H9 (cell line): ENCODE measurements at regions not wholly inside any gene's neighbourhood (a gene's known extent, or its start where the extent isn't known, plus 50 kb on each side); places are given as distances from the start of the nearest gene placed in this dataset.

Experiments used
- DNase-seq: peaks from one replicate; pipeline ENCODE4 v3.0.0-alpha.2; 2017
- H2AFZ ChIP-seq: one replicate; pipeline ENCODE4 v1.6.1; 2013; ENCODE audit warnings: mild to moderate bottlenecking, low read length, control low read depth, moderate library complexity
- H2AK5ac ChIP-seq: 2 replicates; pipeline ENCODE4 v1.6.1; 2013; ENCODE audit warnings: low read length, control low read depth, mixed read lengths; ENCODE audit not compliant: insufficient read length
- H2BK120ac ChIP-seq: one replicate; pipeline ENCODE4 v1.6.1; 2013; ENCODE audit warnings: low read depth, mild to moderate bottlenecking, low read length, control low read depth, inconsistent platforms; ENCODE audit not compliant: poor library complexity, severe bottlenecking
- H2BK12ac ChIP-seq: 2 replicates; pipeline ENCODE4 v1.6.1; 2013; ENCODE audit warnings: low read length, control low read depth, mixed read lengths, low read depth; ENCODE audit not compliant: insufficient read length
- H2BK15ac ChIP-seq: 2 replicates; pipeline ENCODE4 v1.6.1; 2013; ENCODE audit warnings: low read depth, low read length, control low read depth
- H2BK20ac ChIP-seq: one replicate; pipeline ENCODE4 v1.6.1; 2013; ENCODE audit warnings: low read depth, mild to moderate bottlenecking, low read length, control low read depth, inconsistent platforms; ENCODE audit not compliant: poor library complexity, severe bottlenecking
- H2BK5ac ChIP-seq: 2 replicates; pipeline ENCODE4 v1.6.1; 2013; ENCODE audit warnings: low read length, control low read depth, mixed read lengths; ENCODE audit not compliant: insufficient read length
- H3K14ac ChIP-seq: 2 replicates; pipeline ENCODE4 v1.6.1; 2013; ENCODE audit warnings: low read length, control low read depth; ENCODE audit not compliant: insufficient read depth
- H3K18ac ChIP-seq: 2 replicates; pipeline ENCODE4 v1.6.1; 2013; ENCODE audit warnings: low read depth, mild to moderate bottlenecking, mixed read lengths, low read length, control low read depth; ENCODE audit not compliant: insufficient read length
- H3K23ac ChIP-seq: 2 replicates; pipeline ENCODE4 v1.6.1; 2013; ENCODE audit warnings: low read length, control low read depth, mixed read lengths, low read depth; ENCODE audit not compliant: insufficient read length
- H3K23me2 ChIP-seq: 2 replicates; pipeline ENCODE4 v1.6.1; 2013; ENCODE audit warnings: low read depth, mild to moderate bottlenecking, mixed read lengths, low read length, control low read depth; ENCODE audit not compliant: insufficient read length, poor library complexity, severe bottlenecking
- H3K27ac ChIP-seq: 2 replicates; pipeline ENCODE4 v1.5.1; 2013; ENCODE audit warnings: low read length, control low read depth, mixed read lengths, low read depth; ENCODE audit not compliant: insufficient read length
- H3K27me3 ChIP-seq: 2 replicates; pipeline ENCODE4 v1.6.1; 2013; ENCODE audit warnings: low read length, control low read depth, inconsistent platforms; ENCODE audit not compliant: insufficient read depth
- H3K4ac ChIP-seq: 2 replicates; pipeline ENCODE4 v1.6.1; 2013; ENCODE audit warnings: low read depth, mild to moderate bottlenecking, control low read depth, inconsistent platforms, low read length, moderate library complexity
- H3K4me1 ChIP-seq: 2 replicates; pipeline ENCODE4 v1.6.1; 2013; ENCODE audit warnings: low read length, control low read depth, inconsistent platforms; ENCODE audit not compliant: insufficient read depth
- H3K4me2 ChIP-seq: 2 replicates; pipeline ENCODE4 v1.6.1; 2013; ENCODE audit warnings: low read length, control low read depth, mixed read lengths; ENCODE audit not compliant: insufficient read length, insufficient read depth
- H3K56ac ChIP-seq: 2 replicates; pipeline ENCODE4 v1.6.1; 2013; ENCODE audit warnings: low read depth, mild to moderate bottlenecking, mixed read lengths, low read length, control low read depth; ENCODE audit not compliant: insufficient read length
- H3K79me1 ChIP-seq: 2 replicates; pipeline ENCODE4 v1.6.1; 2013; ENCODE audit warnings: low read depth, mild to moderate bottlenecking, moderate library complexity, low read length, control low read depth, inconsistent platforms; ENCODE audit not compliant: insufficient read depth, poor library complexity, severe bottlenecking
- H3K79me2 ChIP-seq: 2 replicates; pipeline ENCODE4 v1.6.1; 2013; ENCODE audit warnings: low read length, control low read depth, inconsistent platforms; ENCODE audit not compliant: insufficient read depth
- H3K9ac ChIP-seq: 2 replicates; pipeline ENCODE4 v1.6.1; 2013; ENCODE audit warnings: low read length, control low read depth, mixed read lengths; ENCODE audit not compliant: insufficient read length; ENCODE audit errors: extremely low read depth
- H3K9me3 ChIP-seq: one replicate; pipeline ENCODE4 v1.6.1; 2013; ENCODE audit warnings: low read depth, low read length, inconsistent platforms; ENCODE audit not compliant: control insufficient read depth
- H3T11ph ChIP-seq: one replicate; pipeline ENCODE4 v1.6.1; 2013; ENCODE audit warnings: mild to moderate bottlenecking, low read length, control low read depth, inconsistent platforms
- H4K20me1 ChIP-seq: one replicate; pipeline ENCODE4 v1.6.1; 2013; ENCODE audit not compliant: control insufficient read depth, insufficient read length, insufficient read depth
- H4K5ac ChIP-seq: 2 replicates; pipeline ENCODE4 v1.6.1; 2013; ENCODE audit warnings: low read depth, mild to moderate bottlenecking, mixed read lengths, low read length, control low read depth; ENCODE audit not compliant: insufficient read length
- H4K8ac ChIP-seq: replicated peaks from 2 replicates; pipeline ENCODE4 v1.6.1; 2013; ENCODE audit warnings: low read length, control low read depth, mixed read lengths, low read depth; ENCODE audit not compliant: insufficient read length
- H4K91ac ChIP-seq: 2 replicates; pipeline ENCODE4 v1.6.1; 2013; ENCODE audit warnings: low read depth, mild to moderate bottlenecking, moderate library complexity, mixed read lengths, low read length, control low read depth; ENCODE audit not compliant: insufficient read length
- H3K27ac Mint-ChIP-seq, 3 experiments: 2 replicates in 2 of 3; 3 replicates in 1 of 3; pipeline ENCODE4 v1.8.0; 2020 to 2021; ENCODE audit warnings: mixed read lengths in 3 of 3, mild to moderate bottlenecking in 1 of 3, moderate library complexity in 1 of 3
- H3K27me3 Mint-ChIP-seq: 2 replicates; pipeline ENCODE4 v1.8.0; 2021; ENCODE audit warnings: low read depth, mild to moderate bottlenecking, moderate library complexity, mixed read lengths
- H3K36me3 Mint-ChIP-seq, 3 experiments: 2 replicates in 2 of 3; 3 replicates in 1 of 3; pipeline ENCODE4 v1.8.0; 2020 to 2021; ENCODE audit warnings: low read depth in 3 of 3, mixed read lengths in 3 of 3; ENCODE audit not compliant: insufficient read depth in 1 of 3
- H3K4me1 Mint-ChIP-seq, 2 experiments: 2 replicates each; pipeline ENCODE4 v1.8.0; 2020; ENCODE audit warnings: mixed read lengths in 2 of 2
- H3K4me3 Mint-ChIP-seq, 2 experiments: 2 replicates in 1 of 2; 3 replicates in 1 of 2; pipeline ENCODE4 v1.8.0; 2020 to 2021; ENCODE audit warnings: mild to moderate bottlenecking in 2 of 2, mixed read lengths in 2 of 2, moderate library complexity in 1 of 2
- H3K9me3 Mint-ChIP-seq, 2 experiments: 2 replicates in 1 of 2; 3 replicates in 1 of 2; pipeline ENCODE4 v1.8.0; 2020; ENCODE audit warnings: mild to moderate bottlenecking in 2 of 2, mixed read lengths in 2 of 2, moderate library complexity in 1 of 2
- CTCF ChIP-seq: fragments of 200-600 bp; sonication (generic); conservative IDR thresholded peaks from 3 replicates; pipeline ENCODE4 v1.8.0; 2021; ENCODE audit warnings: antibody characterized with exemption, mild to moderate bottlenecking
- WGBS: extraction: QIAGEN DNeasy Blood & Tissue Kit; methylation state at CpG from one replicate; pipeline ENCODE4 v1.1.7; 2013; ENCODE audit warnings: missing lambda C conversion rate, low lambda C conversion rate, mixed read lengths; ENCODE audit not compliant: insufficient read length; ENCODE audit errors: extremely low coverage; 5-methylcytosine and 5-hydroxymethylcytosine counted together

- H4K5ac ChIP-seq, result no peak overlapping the region
- no peak overlapping the region for H4K91ac ChIP-seq
- H3K9ac ChIP-seq, result no peak overlapping the region
- no peak overlapping the region for H3T11ph ChIP-seq
- DNase-seq, result no peak
- no peak overlapping the region for H2BK120ac ChIP-seq
- no peaks in the 10 kb centered on the region for H3K79me2 ChIP-seq
- no peak for TF ChIP-seq CTCF
- Mint-ChIP-seq H3K4me1 (peaks cover 36 to 37% of the 10 kb centered on the region in 2 experiments), H3K27me3 (no peaks in the 10 kb centered on the region; the same call in 1 of the 2 replicates), H3K4me3 (no peak overlapping the region), H3K9me3 (no peaks in the 10 kb centered on the region; a peak in 1 of 5 replicates), H3K36me3 (peaks cover 0 to 5% (median 0%) of the 10 kb centered on the region in 3 experiments; a peak in 3 of 7 replicates), H3K27ac (peak overlapping the region in 1 of 3 experiments; percentile 58; a peak in 1 of 7 replicates)
- H3K23ac ChIP-seq, result no peak overlapping the region
- H2BK20ac ChIP-seq, result no peak overlapping the region
- no peak overlapping the region for H3K14ac ChIP-seq
- no peaks in the 10 kb centered on the region for H3K27me3 ChIP-seq
- no peaks in the 10 kb centered on the region for H3K9me3 ChIP-seq
- no CpG with 5 or more reads among the region's 3 CpGs for WGBS
- H3K79me1 ChIP-seq, result no peaks in the 10 kb centered on the region
- H3K23me2 ChIP-seq, result no peaks in the 10 kb centered on the region
- no peak overlapping the region for H2BK5ac ChIP-seq
- no peak overlapping the region for H2AK5ac ChIP-seq
- H2BK12ac ChIP-seq, result no peak overlapping the region
- H3K4me1 ChIP-seq, result no peaks in the 10 kb centered on the region; the same call in 1 of the 2 replicates
- H3K4me2 ChIP-seq, result no peak overlapping the region
- no peak overlapping the region for H3K27ac ChIP-seq
- H4K8ac ChIP-seq, result no peak overlapping the region
- H3K18ac ChIP-seq, result no peak overlapping the region
- H4K20me1 ChIP-seq, result no peaks in the 10 kb centered on the region
- no peak overlapping the region for H2AFZ ChIP-seq
- H3K4ac ChIP-seq, result no peak overlapping the region
- no peak overlapping the region for H2BK15ac ChIP-seq
- H3K56ac ChIP-seq, result no peak overlapping the region
These were observed 138.6 kb upstream of the NCK2 start for GRCh38 chr2:105606081-105606480.
